ENCODE measurements at regions not wholly inside any gene's neighbourhood (a gene's known extent, or its start where the extent isn't known, plus 50 kb on each side); places are given as distances from the start of the nearest gene placed in this dataset.

GRCh38 chr6:17200395-17200794 lies 80.8 kb upstream of the RBM24 start:
- Histone ChIP-seq H4K20me1 (replicated peaks; ENCODE audit: control insufficient read depth, insufficient read depth, low read length) (no peaks in the 10 kb centered on the region), H3K36me3 (ENCODE audit: control insufficient read depth, insufficient read depth, low read length) (no peaks in the 10 kb centered on the region), H3K4me2 (ENCODE audit: insufficient read depth, low read length) (no peak overlapping the region), H3K9ac (ENCODE audit: insufficient read depth in 1 of 2, low read depth in 2 of 2, low read length in 2 of 2) (no peak overlapping the region), H3K79me2 (ENCODE audit: control insufficient read depth, insufficient read depth, low read length) (no peaks in the 10 kb centered on the region), H3K27me3 (ENCODE audit: control insufficient read depth in 2 of 2, insufficient read depth in 2 of 2, low read length in 2 of 2) (peaks cover 0 to 4% of the 10 kb centered on the region in 2 experiments; a peak in 1 of 5 replicates), H3K4me3 (no peak overlapping the region), H2AFZ (ENCODE audit: low read depth, low read length) (no peak overlapping the region), H3K9me3 (replicated peaks; ENCODE audit: control insufficient read depth, insufficient read depth, low read depth, low read length) (no peaks in the 10 kb centered on the region), H3K27ac (ENCODE audit: extremely low read depth, low read depth, low read length) (no peak overlapping the region), H3K4me1 (replicated peaks in 1 of 2; ENCODE audit: control insufficient read depth in 2 of 2, insufficient read depth in 2 of 2, low read length in 2 of 2) (no peaks in the 10 kb centered on the region; a peak in 1 of 5 replicates), H3K9me1 (ENCODE audit: control insufficient read depth, insufficient read depth, low read length) (no peaks in the 10 kb centered on the region)
- no TSS peak for BruUV-seq (replicated peaks)
- no peak for DNase-seq (ENCODE audit: extremely low read depth in 1 of 4, low spot score in 3 of 4)
- in situ Hi-C loops (cut with MboI) (no loop called here), intact Hi-C loops (cut with micrococcal nuclease) (no loop called here)
- ChIA-PET POLR2A (interaction anchor here (0.8 kb wide), 1 partner anchor 9 kb away, joined by 6 read pairs; no protein-coding TSS in a partner anchor), CTCF (ENCODE audit: low intra/inter-chr PET ratio) (no interaction called here)
- FAIRE-seq = no peak
- peak; percentile 42; the same call in 1 of the 3 replicates for ATAC-seq
- TF ChIP-seq CSDE1 (IDR thresholded peaks at IDR 0.05) = no peak
- TF ChIP-seq CBX2 (IDR thresholded peaks at IDR 0.05; ENCODE audit: insufficient read depth, low read length, poor library complexity, severe bottlenecking) = no peak
- no peak for TF ChIP-seq ZNF280A (IDR thresholded peaks at IDR 0.05; ENCODE audit: low read depth, partially characterized antibody)
- peak; percentile 70; the same call in 1 of the 2 replicates for TF ChIP-seq ZBTB33 (CRISPR knock-in tag; IDR thresholded peaks at IDR 0.05)
- TF ChIP-seq MCM2 (IDR thresholded peaks at IDR 0.05; ENCODE audit: low read depth) = no peak
- no peak for TF ChIP-seq U2AF1 (optimal IDR thresholded peaks at IDR 0.05; ENCODE audit: low read depth, low read length)
- 0 out of 6 replicates have a peak, but pooled peaks of 1 of the 3 experiments have one; percentile 12 for TF ChIP-seq CTCF (IDR thresholded peaks at IDR 0.05 in 2 of 3, conservative IDR thresholded peaks at IDR 0.05 in 1 of 3; ENCODE audit: insufficient read depth in 2 of 3, low read depth in 1 of 3, low read length in 3 of 3)
- 9% methylated on average over 8 of the region's 34 CpGs for WGBS (ENCODE audit: insufficient coverage, low coverage, missing lambda C conversion rate)
